Neural progenitor cell (in vitro differentiated cells): ENCODE measurements at regions not wholly inside any gene's neighbourhood (a gene's known extent, or its start where the extent isn't known, plus 50 kb on each side); places are given as distances from the start of the nearest gene placed in this dataset.
A peak's percentile ranks its signal among the peaks of the same experiment; 100 is the strongest.

Experiments used
- DNase-seq: peaks from one replicate; pipeline ENCODE4 v3.0.0-alpha.2; 2016; ENCODE audit warnings: low spot score
- H2AFZ ChIP-seq: fragments of 200-600 bp; sonication (generic); replicated peaks from 2 replicates; pipeline ENCODE4 v1.6.1; 2016; ENCODE audit warnings: antibody characterized with exemption
- H3F3A ChIP-seq: fragments of 200-600 bp; sonication (generic); 2 replicates; pipeline ENCODE4 v1.6.1; 2016; ENCODE audit warnings: antibody characterized with exemption, low read depth
- H3K27ac ChIP-seq: fragments of 200-600 bp; sonication (generic); 2 replicates; pipeline ENCODE4 v1.5.1; 2016; ENCODE audit warnings: mild to moderate bottlenecking
- H3K27me3 ChIP-seq: fragments of 200-600 bp; sonication (generic); 2 replicates; pipeline ENCODE4 v1.6.1; 2016; ENCODE audit warnings: mild to moderate bottlenecking, moderate library complexity
- H3K36me3 ChIP-seq: fragments of 200-600 bp; sonication (generic); 2 replicates; pipeline ENCODE4 v1.5.1; 2016
- H3K4me1 ChIP-seq: fragments of 200-600 bp; sonication (generic); 2 replicates; pipeline ENCODE4 v1.6.1; 2016; ENCODE audit warnings: mixed run types
- H3K4me2 ChIP-seq: fragments of 200-600 bp; sonication (generic); 2 replicates; pipeline ENCODE4 v1.6.1; 2016
- H3K4me3 ChIP-seq: fragments of 200-600 bp; sonication (generic); 2 replicates; pipeline ENCODE4 v1.5.1; 2016
- H3K79me2 ChIP-seq: fragments of 200-600 bp; sonication (generic); 2 replicates; pipeline ENCODE4 v1.6.1; 2016; ENCODE audit warnings: low read depth
- H3K9ac ChIP-seq: fragments of 200-600 bp; sonication (generic); 2 replicates; pipeline ENCODE4 v1.6.1; 2016
- H3K9me3 ChIP-seq: fragments of 200-600 bp; sonication (generic); 2 replicates; pipeline ENCODE4 v1.5.1; 2016; ENCODE audit warnings: low read depth
- H4K20me1 ChIP-seq: fragments of 200-600 bp; sonication (generic); 2 replicates; pipeline ENCODE4 v1.6.1; 2016; ENCODE audit warnings: low read depth
- H3K27ac Mint-ChIP-seq: 3 replicates; pipeline ENCODE4 v1.8.0; 2021; ENCODE audit warnings: mixed read lengths
- H3K27me3 Mint-ChIP-seq: 2 replicates; pipeline ENCODE4 v1.8.0; 2022; ENCODE audit warnings: low read depth, mild to moderate bottlenecking, inconsistent platforms, moderate library complexity, mixed read lengths; ENCODE audit not compliant: insufficient read depth
- H3K36me3 Mint-ChIP-seq: 3 replicates; pipeline ENCODE4 v1.8.0; 2021; ENCODE audit warnings: mixed read lengths
- H3K4me1 Mint-ChIP-seq: 3 replicates; pipeline ENCODE4 v1.8.0; 2021; ENCODE audit warnings: mixed read lengths
- H3K4me3 Mint-ChIP-seq: 3 replicates; pipeline ENCODE4 v1.8.0; 2021; ENCODE audit warnings: mild to moderate bottlenecking, moderate library complexity, mixed read lengths
- H3K9me3 Mint-ChIP-seq: 3 replicates; pipeline ENCODE4 v1.8.0; 2020; ENCODE audit warnings: mixed read lengths
- CTCF ChIP-seq: fragments of 200-600 bp; sonication (generic); IDR thresholded peaks from 2 replicates; pipeline ENCODE4 v1.5.1; 2017; ENCODE audit warnings: antibody characterized with exemption, mild to moderate bottlenecking
- EZH2 ChIP-seq: fragments of 200-600 bp; sonication (generic); IDR thresholded peaks from 2 replicates; pipeline ENCODE4 v1.6.1; 2017; ENCODE audit warnings: antibody characterized with exemption, mild to moderate bottlenecking, moderate library complexity
- EZH2phosphoT487 ChIP-seq: fragments of 200-600 bp; sonication (generic); IDR thresholded peaks from 2 replicates; pipeline ENCODE4 v1.6.1; 2017; ENCODE audit warnings: antibody characterized with exemption

GRCh38 chr5:173785866-173786265 lies 102.3 kb upstream of the CPEB4 start:
- Histone ChIP-seq H2AFZ (no peak overlapping the region), H3K4me3 (no peak overlapping the region), H4K20me1 (no peaks in the 10 kb centered on the region), H3K9me3 (no peaks in the 10 kb centered on the region), H3K79me2 (no peaks in the 10 kb centered on the region), H3K9ac (no peak overlapping the region), H3K4me1 (peaks cover 12% of the 10 kb centered on the region), H3F3A (peaks cover 18% of the 10 kb centered on the region), H3K27ac (no peak overlapping the region), H3K4me2 (peak overlapping the region; percentile 11), H3K36me3 (no peaks in the 10 kb centered on the region), H3K27me3 (no peaks in the 10 kb centered on the region)
- Mint-ChIP-seq H3K27me3 (peaks cover 5% of the 10 kb centered on the region), H3K27ac (peak overlapping the region; percentile 4), H3K4me1 (peaks cover 34% of the 10 kb centered on the region), H3K4me3 (no peak overlapping the region), H3K9me3 (no peaks in the 10 kb centered on the region), H3K36me3 (no peaks in the 10 kb centered on the region)
- TF ChIP-seq EZH2 (no peak), CTCF (no peak), EZH2phosphoT487 (no peak)
- DNase-seq: no peak

- no peak overlapping the region for H2AFZ ChIP-seq
- peaks cover 12% of the 10 kb centered on the region for H3K4me1 ChIP-seq
- TF ChIP-seq EZH2 (no peak), CTCF (peak; percentile 34), EZH2phosphoT487 (no peak)
- H3K4me3 ChIP-seq: no peak overlapping the region
- no peaks in the 10 kb centered on the region for H3K9me3 Mint-ChIP-seq
- H3K27me3 ChIP-seq: no peaks in the 10 kb centered on the region
- H3K36me3 ChIP-seq: no peaks in the 10 kb centered on the region
- peaks cover 32% of the 10 kb centered on the region for H3K4me1 Mint-ChIP-seq
- H3K27me3 Mint-ChIP-seq: peaks cover 5% of the 10 kb centered on the region
- peak overlapping the region; percentile 11 for H3K4me2 ChIP-seq
- no peaks in the 10 kb centered on the region for H3K79me2 ChIP-seq
- DNase-seq: peak; percentile 77
- H3K9me3 ChIP-seq: no peaks in the 10 kb centered on the region
- H3K36me3 Mint-ChIP-seq: no peaks in the 10 kb centered on the region
- H3F3A ChIP-seq: peaks cover 18% of the 10 kb centered on the region
- peak overlapping the region; percentile 67 for H3K27ac ChIP-seq
- peak overlapping the region; percentile 97 for H3K27ac Mint-ChIP-seq
- peak overlapping the region; percentile 21 for H3K4me3 Mint-ChIP-seq
- no peaks in the 10 kb centered on the region for H4K20me1 ChIP-seq
- H3K9ac ChIP-seq: no peak overlapping the region
Observed at GRCh38 chr5:173786286-173787187, 101.6 kb upstream of the CPEB4 start.

- Mint-ChIP-seq H3K9me3 (no peaks in the 10 kb centered on the region), H3K27me3 (peaks cover 5% of the 10 kb centered on the region), H3K27ac (peak overlapping the region; percentile 10), H3K4me1 (peaks cover 18% of the 10 kb centered on the region), H3K4me3 (no peak overlapping the region), H3K36me3 (no peaks in the 10 kb centered on the region)
- Histone ChIP-seq H3K79me2 (no peaks in the 10 kb centered on the region), H3F3A (peaks cover 18% of the 10 kb centered on the region), H4K20me1 (no peaks in the 10 kb centered on the region), H3K9ac (no peak overlapping the region), H2AFZ (no peak overlapping the region), H3K27ac (no peak overlapping the region), H3K9me3 (no peaks in the 10 kb centered on the region), H3K4me1 (peaks cover 12% of the 10 kb centered on the region), H3K36me3 (no peaks in the 10 kb centered on the region), H3K27me3 (no peaks in the 10 kb centered on the region), H3K4me2 (no peak overlapping the region), H3K4me3 (no peak overlapping the region)
- DNase-seq: no peak
- TF ChIP-seq CTCF (no peak), EZH2phosphoT487 (no peak), EZH2 (no peak)
Observed at GRCh38 chr5:173789031-173789920, 98.9 kb upstream of the CPEB4 start.
